Neural progenitor cell (in vitro differentiated cells): ENCODE measurements at regions not wholly inside any gene's neighbourhood (a gene's known extent, or its start where the extent isn't known, plus 50 kb on each side); places are given as distances from the start of the nearest gene placed in this dataset.

Experiments
- DNase-seq: peaks from one replicate; pipeline ENCODE4 v3.0.0-alpha.2; 2016; ENCODE audit warnings: low spot score
- H2AFZ ChIP-seq: fragments of 200-600 bp; sonication (generic); replicated peaks from 2 replicates; pipeline ENCODE4 v1.6.1; 2016; ENCODE audit warnings: antibody characterized with exemption
- H3F3A ChIP-seq: fragments of 200-600 bp; sonication (generic); 2 replicates; pipeline ENCODE4 v1.6.1; 2016; ENCODE audit warnings: antibody characterized with exemption, low read depth
- H3K27ac ChIP-seq: fragments of 200-600 bp; sonication (generic); 2 replicates; pipeline ENCODE4 v1.5.1; 2016; ENCODE audit warnings: mild to moderate bottlenecking
- H3K27me3 ChIP-seq: fragments of 200-600 bp; sonication (generic); 2 replicates; pipeline ENCODE4 v1.6.1; 2016; ENCODE audit warnings: mild to moderate bottlenecking, moderate library complexity
- H3K36me3 ChIP-seq: fragments of 200-600 bp; sonication (generic); 2 replicates; pipeline ENCODE4 v1.5.1; 2016
- H3K4me1 ChIP-seq: fragments of 200-600 bp; sonication (generic); 2 replicates; pipeline ENCODE4 v1.6.1; 2016; ENCODE audit warnings: mixed run types
- H3K4me2 ChIP-seq: fragments of 200-600 bp; sonication (generic); 2 replicates; pipeline ENCODE4 v1.6.1; 2016
- H3K4me3 ChIP-seq: fragments of 200-600 bp; sonication (generic); 2 replicates; pipeline ENCODE4 v1.5.1; 2016
- H3K79me2 ChIP-seq: fragments of 200-600 bp; sonication (generic); 2 replicates; pipeline ENCODE4 v1.6.1; 2016; ENCODE audit warnings: low read depth
- H3K9ac ChIP-seq: fragments of 200-600 bp; sonication (generic); 2 replicates; pipeline ENCODE4 v1.6.1; 2016
- H3K9me3 ChIP-seq: fragments of 200-600 bp; sonication (generic); 2 replicates; pipeline ENCODE4 v1.5.1; 2016; ENCODE audit warnings: low read depth
- H4K20me1 ChIP-seq: fragments of 200-600 bp; sonication (generic); 2 replicates; pipeline ENCODE4 v1.6.1; 2016; ENCODE audit warnings: low read depth
- H3K27ac Mint-ChIP-seq: 3 replicates; pipeline ENCODE4 v1.8.0; 2021; ENCODE audit warnings: mixed read lengths
- H3K27me3 Mint-ChIP-seq: 2 replicates; pipeline ENCODE4 v1.8.0; 2022; ENCODE audit warnings: low read depth, mild to moderate bottlenecking, inconsistent platforms, moderate library complexity, mixed read lengths; ENCODE audit not compliant: insufficient read depth
- H3K36me3 Mint-ChIP-seq: 3 replicates; pipeline ENCODE4 v1.8.0; 2021; ENCODE audit warnings: mixed read lengths
- H3K4me1 Mint-ChIP-seq: 3 replicates; pipeline ENCODE4 v1.8.0; 2021; ENCODE audit warnings: mixed read lengths
- H3K4me3 Mint-ChIP-seq: 3 replicates; pipeline ENCODE4 v1.8.0; 2021; ENCODE audit warnings: mild to moderate bottlenecking, moderate library complexity, mixed read lengths
- H3K9me3 Mint-ChIP-seq: 3 replicates; pipeline ENCODE4 v1.8.0; 2020; ENCODE audit warnings: mixed read lengths
- CTCF ChIP-seq: fragments of 200-600 bp; sonication (generic); IDR thresholded peaks from 2 replicates; pipeline ENCODE4 v1.5.1; 2017; ENCODE audit warnings: antibody characterized with exemption, mild to moderate bottlenecking
- EZH2 ChIP-seq: fragments of 200-600 bp; sonication (generic); IDR thresholded peaks from 2 replicates; pipeline ENCODE4 v1.6.1; 2017; ENCODE audit warnings: antibody characterized with exemption, mild to moderate bottlenecking, moderate library complexity
- EZH2phosphoT487 ChIP-seq: fragments of 200-600 bp; sonication (generic); IDR thresholded peaks from 2 replicates; pipeline ENCODE4 v1.6.1; 2017; ENCODE audit warnings: antibody characterized with exemption

GRCh38 chr5:54367844-54368243 is 57.5 kb upstream of the ARL15 start:
- H3K4me1 Mint-ChIP-seq, result no peaks in the 10 kb centered on the region
- Histone ChIP-seq H3K27me3 (no peaks in the 10 kb centered on the region), H3K9me3 (no peaks in the 10 kb centered on the region), H3K9ac (no peak overlapping the region), H3K27ac (no peak overlapping the region), H3K4me2 (no peak overlapping the region), H3F3A (no peaks in the 10 kb centered on the region), H3K4me3 (no peak overlapping the region), H3K79me2 (no peaks in the 10 kb centered on the region), H3K4me1 (no peaks in the 10 kb centered on the region), H4K20me1 (no peaks in the 10 kb centered on the region), H2AFZ (no peak overlapping the region), H3K36me3 (no peaks in the 10 kb centered on the region)
- no peak overlapping the region for H3K4me3 Mint-ChIP-seq
- DNase-seq, result no peak
- H3K27ac Mint-ChIP-seq, result no peak overlapping the region
- H3K27me3 Mint-ChIP-seq, result no peaks in the 10 kb centered on the region
- no peaks in the 10 kb centered on the region for H3K9me3 Mint-ChIP-seq
- no peaks in the 10 kb centered on the region for H3K36me3 Mint-ChIP-seq
- TF ChIP-seq EZH2phosphoT487 (no peak), CTCF (no peak), EZH2 (no peak)

- no peaks in the 10 kb centered on the region for H3K79me2 ChIP-seq
- H3K36me3 Mint-ChIP-seq, result no peaks in the 10 kb centered on the region
- no peak overlapping the region for H3K4me2 ChIP-seq
- H3K9me3 Mint-ChIP-seq, result no peaks in the 10 kb centered on the region
- H2AFZ ChIP-seq, result no peak overlapping the region
- no peak overlapping the region for H3K27ac Mint-ChIP-seq
- no peak overlapping the region for H3K4me3 ChIP-seq
- no peak for DNase-seq
- H3K9me3 ChIP-seq, result no peaks in the 10 kb centered on the region
- TF ChIP-seq EZH2, result no peak
- TF ChIP-seq EZH2phosphoT487, result no peak
- TF ChIP-seq CTCF, result no peak
- no peaks in the 10 kb centered on the region for H3K27me3 ChIP-seq
- H3K27me3 Mint-ChIP-seq, result no peaks in the 10 kb centered on the region
- no peak overlapping the region for H3K27ac ChIP-seq
- no peaks in the 10 kb centered on the region for H4K20me1 ChIP-seq
- no peak overlapping the region for H3K4me3 Mint-ChIP-seq
- no peaks in the 10 kb centered on the region for H3F3A ChIP-seq
- H3K36me3 ChIP-seq, result no peaks in the 10 kb centered on the region
- no peaks in the 10 kb centered on the region for H3K4me1 Mint-ChIP-seq
- H3K4me1 ChIP-seq, result no peaks in the 10 kb centered on the region
- no peak overlapping the region for H3K9ac ChIP-seq
Measured at GRCh38 chr5:54366707-54367106, 56.3 kb upstream of the ARL15 start.

- Histone ChIP-seq H2AFZ (no peak overlapping the region), H3K9ac (no peak overlapping the region), H3K4me3 (no peak overlapping the region), H3K27ac (no peak overlapping the region), H3K36me3 (no peaks in the 10 kb centered on the region), H4K20me1 (no peaks in the 10 kb centered on the region), H3K9me3 (no peaks in the 10 kb centered on the region), H3K4me2 (no peak overlapping the region), H3K4me1 (peaks cover 13% of the 10 kb centered on the region), H3K79me2 (no peaks in the 10 kb centered on the region), H3F3A (no peaks in the 10 kb centered on the region), H3K27me3 (no peaks in the 10 kb centered on the region)
- Mint-ChIP-seq H3K4me1 (peaks cover 2% of the 10 kb centered on the region), H3K9me3 (no peaks in the 10 kb centered on the region), H3K27me3 (peaks cover 3% of the 10 kb centered on the region), H3K36me3 (no peaks in the 10 kb centered on the region), H3K4me3 (no peak overlapping the region), H3K27ac (no peak overlapping the region)
- no peak for TF ChIP-seq EZH2phosphoT487
- TF ChIP-seq CTCF, result no peak
- TF ChIP-seq EZH2, result no peak
- no peak for DNase-seq
Measured at GRCh38 chr5:54363669-54364068, 53.3 kb upstream of the ARL15 start.
